Brain pericyte (primary cell): ENCODE measurements at regions not wholly inside any gene's neighbourhood (a gene's known extent, or its start where the extent isn't known, plus 50 kb on each side); places are given as distances from the start of the nearest gene placed in this dataset.
"Not testable (repeated sequence)": the region's sequence is repeated elsewhere in the genome, so short reads cannot be mapped to it uniquely, and the experiment has no call there.

Experiments used
- DNase-seq: peaks from one replicate; pipeline ENCODE4 v3.0.0-alpha.2; 2012; ENCODE audit warnings: low read depth, low spot score

DNA sequence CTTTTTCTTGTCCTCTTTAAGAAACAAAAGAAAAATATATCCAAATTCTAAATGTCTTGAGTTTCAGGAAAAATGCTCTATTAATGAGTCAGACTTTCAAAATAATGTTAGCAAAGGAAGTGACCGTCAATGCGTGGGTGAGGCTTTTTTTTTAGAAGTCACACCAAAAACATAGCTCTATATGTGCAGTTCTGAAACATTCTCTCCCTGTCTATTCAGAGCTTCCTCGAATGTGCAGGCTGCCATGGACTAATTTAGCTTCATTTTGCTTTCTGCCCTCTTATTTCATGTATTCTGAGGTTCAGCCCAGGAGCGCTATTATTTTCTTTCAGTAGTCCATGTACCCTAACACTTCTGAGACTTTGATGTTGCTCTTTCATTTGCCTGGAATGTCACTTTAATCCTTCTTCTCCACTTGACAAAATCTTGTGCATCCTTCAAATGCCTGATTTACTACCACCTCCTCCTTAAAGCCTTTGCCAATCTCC lies 72.5 kb upstream of the RASA1 start:
- DNase-seq: no peak

DNA sequence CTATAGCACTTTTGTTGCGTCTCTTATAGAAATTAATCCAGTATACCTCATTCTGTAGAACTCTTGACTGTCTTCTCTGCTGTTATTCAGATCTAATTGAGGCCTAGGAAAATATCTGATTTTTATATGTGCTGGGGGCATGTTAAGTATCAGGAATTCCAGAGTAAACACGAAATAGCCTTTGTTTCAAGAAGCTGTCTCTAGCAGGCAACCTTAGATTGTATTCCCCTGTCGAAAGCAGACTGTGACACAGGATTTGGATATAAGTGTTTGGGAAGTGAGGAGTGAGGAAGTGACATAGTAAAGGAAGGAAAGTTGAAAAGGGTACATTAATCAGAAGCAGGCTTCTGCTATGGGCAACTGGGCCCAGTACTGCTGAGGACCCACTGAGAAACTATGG lies 72.1 kb upstream of the RASA1 start:
- no peak for DNase-seq

GRCh38 chr5:87198010-87198409 lies 69.7 kb upstream of the RASA1 start:
- DNase-seq: no peak

DNA sequence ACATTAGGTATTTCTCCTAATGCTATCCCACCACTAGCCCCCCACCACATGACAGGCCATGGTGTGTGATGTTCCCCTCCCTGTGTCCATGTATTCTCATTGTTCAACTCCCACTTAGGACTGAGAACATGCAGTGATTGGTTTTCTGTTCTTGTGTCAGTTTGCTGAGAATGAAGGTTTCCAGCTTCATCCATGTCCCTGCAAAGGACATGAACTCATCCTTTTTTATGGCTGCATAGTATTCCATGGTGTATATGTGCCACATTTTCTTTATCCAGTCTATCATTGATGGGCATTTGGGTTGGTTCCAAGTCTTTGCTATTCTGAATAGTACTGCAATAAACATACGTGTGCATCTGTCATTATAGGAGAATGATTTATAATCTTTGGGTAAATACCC lies 68.4 kb upstream of the RASA1 start:
- not testable (repeated sequence) for DNase-seq

DNA sequence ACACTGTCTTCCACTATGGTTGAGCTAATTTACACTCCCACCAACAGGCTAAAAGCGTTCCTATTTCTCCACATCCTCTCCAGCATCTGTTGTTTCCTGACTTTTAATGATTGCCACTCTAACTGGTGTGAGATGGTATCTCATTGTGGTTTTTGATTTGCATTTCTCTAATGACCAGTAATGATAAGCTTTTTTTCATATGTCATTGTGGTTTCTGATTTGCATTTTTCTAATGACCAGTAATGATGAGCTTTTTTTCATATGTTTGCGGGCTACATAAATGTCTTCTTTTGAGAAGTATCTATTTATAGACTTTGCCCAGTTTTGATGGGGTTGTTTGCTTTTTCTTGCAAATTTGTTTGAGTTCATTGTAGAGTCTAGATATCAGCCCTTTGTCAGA lies 68.0 kb upstream of the RASA1 start:
- not testable (repeated sequence) for DNase-seq

DNA sequence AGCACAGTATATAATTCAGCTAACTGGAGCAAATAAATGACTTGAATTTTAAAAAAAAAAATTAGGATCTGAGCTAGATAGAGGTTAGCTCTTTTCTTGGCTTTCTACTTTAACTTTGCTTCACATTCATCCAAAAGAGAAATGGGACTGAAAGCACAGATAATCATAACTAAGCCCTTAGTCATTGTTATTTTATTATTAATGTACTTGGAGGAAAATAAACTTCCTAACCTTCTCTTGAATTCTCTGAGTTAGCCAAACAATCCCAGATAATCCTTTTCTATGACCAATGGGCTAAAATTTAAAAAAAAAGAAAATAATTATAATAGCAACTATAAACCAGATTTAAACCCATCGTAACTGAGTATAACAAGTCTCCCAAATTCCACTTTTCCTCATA lies 57.6 kb upstream of the RASA1 start:
- no peak for DNase-seq

- DNase-seq: no peak
Measured at GRCh38 chr5:87210743-87211142, 56.9 kb upstream of the RASA1 start.

- no peak for DNase-seq
Measured at GRCh38 chr5:87211676-87212075, 56.0 kb upstream of the RASA1 start.

DNA sequence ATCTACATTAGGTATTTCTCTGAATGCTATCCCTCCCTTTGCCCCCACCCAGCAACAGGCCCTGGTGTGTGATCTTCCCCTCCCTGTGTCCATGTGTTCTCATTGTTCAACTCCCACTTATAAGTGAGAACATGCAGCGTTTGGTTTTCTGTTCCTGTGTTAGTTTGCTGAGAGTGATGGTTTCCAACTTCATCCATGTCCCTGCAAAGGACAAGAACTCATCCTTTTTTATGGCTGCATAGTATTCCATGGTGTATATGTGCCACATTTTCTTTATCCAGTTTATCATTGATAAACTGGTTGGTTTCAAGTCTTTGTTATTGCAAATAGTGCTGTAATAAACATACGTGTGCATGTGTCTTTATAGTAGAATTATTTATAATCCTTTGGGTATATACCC lies 55.5 kb upstream of the RASA1 start:
- not testable (repeated sequence) for DNase-seq

DNA sequence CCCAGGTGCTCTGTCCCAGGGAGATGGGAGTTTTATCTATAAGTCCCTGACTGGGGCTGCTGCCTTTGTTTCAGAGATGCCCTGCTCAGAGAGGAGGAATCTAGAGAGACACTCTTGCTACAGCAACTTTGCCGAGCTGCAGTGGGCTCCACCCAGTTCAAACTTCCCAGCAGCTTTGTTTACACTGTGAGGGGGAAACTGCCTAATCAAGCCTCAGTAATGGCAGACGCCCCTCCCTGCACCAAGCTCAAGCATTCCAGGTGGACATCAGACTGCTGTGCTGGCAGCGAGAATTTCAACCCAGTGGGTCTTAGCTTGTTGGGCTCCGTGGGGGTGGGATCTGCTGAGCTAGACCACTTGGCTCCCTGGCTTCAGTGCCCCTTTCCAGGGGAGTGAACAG lies 50.2 kb upstream of the RASA1 start:
- not testable (repeated sequence) for DNase-seq
